PFSK-1 (cell line): ENCODE measurements at regions not wholly inside any gene's neighbourhood (a gene's known extent, or its start where the extent isn't known, plus 50 kb on each side); places are given as distances from the start of the nearest gene placed in this dataset.

Experiments used
- FOXP2 ChIP-seq: optimal IDR thresholded peaks from 2 replicates; pipeline ENCODE3; 2011; ENCODE audit warnings: borderline replicate concordance, control low read depth, inconsistent platforms; ENCODE audit not compliant: insufficient read depth; ENCODE audit errors: extremely low read length, extremely low read depth
- POLR2AphosphoS5 ChIP-seq: IDR thresholded peaks from 2 replicates; pipeline ENCODE4 v1.6.1; 2012; ENCODE audit warnings: low read depth, mild to moderate bottlenecking, control low read depth, low read length, moderate library complexity
- SIN3A ChIP-seq: IDR thresholded peaks from 2 replicates; pipeline ENCODE4 v1.6.1; 2012; ENCODE audit warnings: mild to moderate bottlenecking, low read length, moderate library complexity, borderline replicate concordance; ENCODE audit not compliant: insufficient read depth
- TAF1 ChIP-seq: IDR thresholded peaks from 2 replicates; pipeline ENCODE4 v1.6.1; 2012; ENCODE audit warnings: low read length, control low read depth, borderline replicate concordance; ENCODE audit not compliant: insufficient read depth
- TF ChIP-seq, protein P1 (sequence below), 2 experiments: IDR thresholded peaks; 2 replicates each; pipeline versions ENCODE4 v1.6.1 to v1.8.0; 2011 to 2012; ENCODE audit warnings: low read depth in 2 of 2, low read length in 2 of 2, control low read depth in 1 of 2, inconsistent platforms in 1 of 2, mild to moderate bottlenecking in 1 of 2, moderate library complexity in 1 of 2; ENCODE audit not compliant: insufficient read depth in 1 of 2

- TF ChIP-seq, protein P1, sequence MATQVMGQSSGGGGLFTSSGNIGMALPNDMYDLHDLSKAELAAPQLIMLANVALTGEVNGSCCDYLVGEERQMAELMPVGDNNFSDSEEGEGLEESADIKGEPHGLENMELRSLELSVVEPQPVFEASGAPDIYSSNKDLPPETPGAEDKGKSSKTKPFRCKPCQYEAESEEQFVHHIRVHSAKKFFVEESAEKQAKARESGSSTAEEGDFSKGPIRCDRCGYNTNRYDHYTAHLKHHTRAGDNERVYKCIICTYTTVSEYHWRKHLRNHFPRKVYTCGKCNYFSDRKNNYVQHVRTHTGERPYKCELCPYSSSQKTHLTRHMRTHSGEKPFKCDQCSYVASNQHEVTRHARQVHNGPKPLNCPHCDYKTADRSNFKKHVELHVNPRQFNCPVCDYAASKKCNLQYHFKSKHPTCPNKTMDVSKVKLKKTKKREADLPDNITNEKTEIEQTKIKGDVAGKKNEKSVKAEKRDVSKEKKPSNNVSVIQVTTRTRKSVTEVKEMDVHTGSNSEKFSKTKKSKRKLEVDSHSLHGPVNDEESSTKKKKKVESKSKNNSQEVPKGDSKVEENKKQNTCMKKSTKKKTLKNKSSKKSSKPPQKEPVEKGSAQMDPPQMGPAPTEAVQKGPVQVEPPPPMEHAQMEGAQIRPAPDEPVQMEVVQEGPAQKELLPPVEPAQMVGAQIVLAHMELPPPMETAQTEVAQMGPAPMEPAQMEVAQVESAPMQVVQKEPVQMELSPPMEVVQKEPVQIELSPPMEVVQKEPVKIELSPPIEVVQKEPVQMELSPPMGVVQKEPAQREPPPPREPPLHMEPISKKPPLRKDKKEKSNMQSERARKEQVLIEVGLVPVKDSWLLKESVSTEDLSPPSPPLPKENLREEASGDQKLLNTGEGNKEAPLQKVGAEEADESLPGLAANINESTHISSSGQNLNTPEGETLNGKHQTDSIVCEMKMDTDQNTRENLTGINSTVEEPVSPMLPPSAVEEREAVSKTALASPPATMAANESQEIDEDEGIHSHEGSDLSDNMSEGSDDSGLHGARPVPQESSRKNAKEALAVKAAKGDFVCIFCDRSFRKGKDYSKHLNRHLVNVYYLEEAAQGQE (IDR thresholded peaks at IDR 0.05; ENCODE audit: insufficient read depth in 1 of 2, low read depth in 2 of 2, low read length in 2 of 2): no peak
- TF ChIP-seq FOXP2: no peak
Measured at GRCh38 chr20:39837561-39837960, 851.5 kb downstream of the MAFB start.

DNA sequence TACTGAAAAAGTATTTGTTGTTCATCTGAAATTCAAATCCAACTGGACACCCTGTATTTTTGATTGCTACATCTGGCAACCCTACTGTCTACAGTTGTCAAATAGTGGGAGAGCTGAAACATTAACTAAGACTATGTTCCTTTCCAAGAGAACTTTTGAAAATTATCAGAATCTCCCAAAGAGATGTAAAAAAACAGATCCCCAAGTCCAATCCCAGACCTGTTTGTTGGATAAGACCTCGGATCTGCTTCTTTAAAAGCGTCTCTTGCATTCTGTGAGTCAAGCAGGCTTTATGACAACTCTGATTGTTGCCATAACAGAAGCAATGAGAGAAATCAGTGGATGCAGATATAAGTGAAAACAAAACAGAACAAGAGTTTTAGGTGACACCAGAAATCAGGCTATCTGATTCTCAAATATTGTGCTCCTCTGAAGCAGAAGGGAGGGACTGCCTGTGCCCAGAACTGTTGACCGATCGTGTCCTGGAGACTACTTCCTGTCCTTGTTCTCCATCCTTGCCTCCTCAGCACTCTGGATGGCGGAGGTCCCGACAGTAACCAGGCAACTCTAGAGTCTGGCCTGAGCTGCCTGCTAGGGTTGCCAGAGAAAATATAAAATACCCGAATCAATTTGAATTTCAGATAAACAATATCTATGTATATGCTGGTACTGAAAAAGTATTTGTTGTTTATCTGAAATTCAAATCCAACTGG, 853.8 kb downstream of the MAFB start:
- TF ChIP-seq, protein P1 (IDR thresholded peaks at IDR 0.05; ENCODE audit: insufficient read depth in 1 of 2, low read depth in 2 of 2, low read length in 2 of 2): no peak
- TF ChIP-seq POLR2AphosphoS5 (no peak), SIN3A (no peak), TAF1 (no peak), FOXP2 (no peak)

GRCh38 chr20:39830903-39831302, 858.1 kb downstream of the MAFB start:
- TF ChIP-seq FOXP2: no peak
- TF ChIP-seq, protein P1 (IDR thresholded peaks at IDR 0.05; ENCODE audit: insufficient read depth in 1 of 2, low read depth in 2 of 2, low read length in 2 of 2): no peak
- no peak for TF ChIP-seq TAF1
- TF ChIP-seq POLR2AphosphoS5: no peak
- no peak for TF ChIP-seq SIN3A

DNA sequence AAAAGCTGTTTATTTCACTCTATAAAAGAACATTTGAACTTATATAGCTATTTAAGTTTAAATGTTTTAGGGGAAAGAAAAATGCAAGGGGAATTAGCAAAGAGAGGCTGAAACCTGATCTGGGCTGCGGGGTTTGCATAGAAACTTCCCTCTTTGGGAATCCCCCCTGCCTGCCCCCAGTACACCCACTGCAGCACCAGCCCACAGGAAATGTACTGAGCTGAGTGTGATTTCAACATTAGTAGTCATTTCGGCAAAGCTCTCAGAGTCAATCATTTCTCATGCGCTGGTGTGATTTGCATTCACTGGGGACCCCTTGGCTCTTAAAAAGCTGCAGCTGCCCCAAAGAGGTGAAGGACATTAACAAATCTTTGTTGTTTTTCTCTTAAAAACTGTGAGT, 859.4 kb downstream of the MAFB start:
- TF ChIP-seq SIN3A: no peak
- no peak for TF ChIP-seq POLR2AphosphoS5
- TF ChIP-seq FOXP2: no peak
- TF ChIP-seq TAF1: no peak
- TF ChIP-seq, protein P1 (IDR thresholded peaks at IDR 0.05; ENCODE audit: insufficient read depth in 1 of 2, low read depth in 2 of 2, low read length in 2 of 2): no peak

- TF ChIP-seq FOXP2 (no peak), TAF1 (no peak), POLR2AphosphoS5 (no peak), SIN3A (no peak)
- TF ChIP-seq, protein P1 (IDR thresholded peaks at IDR 0.05; ENCODE audit: insufficient read depth in 1 of 2, low read depth in 2 of 2, low read length in 2 of 2): no peak
Measured at GRCh38 chr20:39829256-39829655, 859.8 kb downstream of the MAFB start.
